HG02852 (cell line): ENCODE measurements at regions not wholly inside any gene's neighbourhood (a gene's known extent, or its start where the extent isn't known, plus 50 kb on each side); places are given as distances from the start of the nearest gene placed in this dataset.
"Not testable (repeated sequence)": the region's sequence is repeated elsewhere in the genome, so short reads cannot be mapped to it uniquely, and the experiment has no call there.

ENCODE experiments used
- ATAC-seq: cut with Tn5 transposase; IDR thresholded peaks from one replicate; pipeline ENCODE4 v1.9.1; 2021; ENCODE audit warnings: mild to moderate bottlenecking, moderate library complexity; ENCODE audit not compliant: unreplicated experiment

- not testable (repeated sequence) for ATAC-seq
Observed at GRCh38 chr6:86872810-86873209, 64.5 kb upstream of the HTR1E start.

GRCh38 chr6:86871681-86872080 lies 65.6 kb upstream of the HTR1E start:
- ATAC-seq = no peak

GRCh38 chr6:86869500-86869899 lies 67.8 kb upstream of the HTR1E start:
- ATAC-seq = no peak

GRCh38 chr6:86859513-86859912 lies 77.8 kb upstream of the HTR1E start:
- ATAC-seq = no peak

- ATAC-seq = no peak
Observed at GRCh38 chr6:86858970-86859369, 78.4 kb upstream of the HTR1E start.

- no peak for ATAC-seq
Observed at GRCh38 chr6:86857783-86858182, 79.5 kb upstream of the HTR1E start.

GRCh38 chr6:86856937-86857563 lies 80.3 kb upstream of the HTR1E start:
- peak; percentile 68 for ATAC-seq

- ATAC-seq = no peak
Observed at GRCh38 chr6:86856379-86856778, 80.9 kb upstream of the HTR1E start.

GRCh38 chr6:86848986-86849385 lies 88.3 kb upstream of the HTR1E start:
- ATAC-seq = no peak

GRCh38 chr6:86832686-86833085 lies 104.6 kb upstream of the HTR1E start:
- ATAC-seq = no peak

- no peak for ATAC-seq
Observed at GRCh38 chr6:86825436-86825835, 111.9 kb upstream of the HTR1E start.

GRCh38 chr6:86822747-86823146 lies 114.6 kb upstream of the HTR1E start:
- no peak for ATAC-seq

GRCh38 chr6:86820750-86821149 lies 116.6 kb upstream of the HTR1E start:
- ATAC-seq = no peak

- ATAC-seq = no peak
Observed at GRCh38 chr6:86793649-86794048, 143.7 kb upstream of the HTR1E start.

- no peak for ATAC-seq
Observed at GRCh38 chr6:86791476-86791875, 145.9 kb upstream of the HTR1E start.

GRCh38 chr6:86789779-86790411 lies 147.4 kb upstream of the HTR1E start:
- ATAC-seq = no peak

GRCh38 chr6:86782328-86782727 lies 155.0 kb upstream of the HTR1E start:
- ATAC-seq = no peak

GRCh38 chr6:86780923-86781322 lies 156.4 kb upstream of the HTR1E start:
- ATAC-seq = no peak

- no peak for ATAC-seq
Observed at GRCh38 chr6:86775893-86776292, 161.4 kb upstream of the HTR1E start.

- ATAC-seq = no peak
Observed at GRCh38 chr6:86765211-86765610, 172.1 kb upstream of the HTR1E start.

GRCh38 chr6:86759953-86760352 lies 177.4 kb upstream of the HTR1E start:
- ATAC-seq = not testable (repeated sequence)

GRCh38 chr6:86756640-86757229 lies 180.6 kb upstream of the HTR1E start:
- no peak for ATAC-seq
